COLO668 (cell line): ENCODE measurements at regions not wholly inside any gene's neighbourhood (a gene's known extent, or its start where the extent isn't known, plus 50 kb on each side); places are given as distances from the start of the nearest gene placed in this dataset.
A peak's percentile ranks its signal among the peaks of the same experiment; 100 is the strongest.
"Not testable (repeated sequence)": the region's sequence is repeated elsewhere in the genome, so short reads cannot be mapped to it uniquely, and the experiment has no call there.

Experiments
- DNase-seq: peaks from one replicate; lab custom pipeline; 2025; ENCODE audit not compliant: unreplicated experiment; lab: John Stamatoyannopoulos, UW

DNA sequence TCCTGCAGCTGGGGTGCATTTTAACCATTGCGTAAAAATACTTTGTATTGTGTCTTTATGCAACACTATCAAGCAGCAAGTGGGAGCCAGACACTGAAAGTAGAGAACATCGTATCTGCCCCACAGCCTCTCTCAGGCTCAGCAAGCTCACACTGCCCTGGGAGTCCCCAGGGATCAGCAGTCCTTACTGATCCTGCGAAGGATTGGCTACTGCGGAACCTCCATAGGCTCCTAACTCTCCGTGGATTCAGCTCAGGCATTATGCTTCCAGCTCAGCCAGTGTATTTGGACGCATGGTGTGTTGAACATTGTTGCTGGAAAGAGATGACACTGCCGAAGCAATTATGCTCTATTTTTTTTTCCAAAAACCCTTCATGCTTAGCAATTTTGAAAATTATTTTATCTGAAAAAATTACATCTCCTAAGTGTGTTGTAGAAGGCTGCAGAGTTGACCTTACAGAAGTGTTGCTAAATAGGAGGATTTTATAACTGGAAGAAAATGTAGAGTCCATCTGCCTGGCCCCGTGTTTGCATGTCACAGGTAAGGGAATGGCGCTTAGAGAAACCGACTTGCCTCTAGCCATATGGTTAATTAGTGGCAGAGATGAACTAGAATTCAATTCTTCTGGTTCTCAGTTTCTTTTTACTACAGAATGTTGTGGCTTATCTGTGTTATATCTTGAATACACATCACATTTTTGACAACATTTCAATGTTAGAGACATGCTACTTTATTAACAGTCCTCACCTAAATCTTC, 276.4 kb upstream of the COBL start:
- no peak for DNase-seq

GRCh38 chr7:51591223-51591622, 274.6 kb upstream of the COBL start:
- no peak for DNase-seq

DNA sequence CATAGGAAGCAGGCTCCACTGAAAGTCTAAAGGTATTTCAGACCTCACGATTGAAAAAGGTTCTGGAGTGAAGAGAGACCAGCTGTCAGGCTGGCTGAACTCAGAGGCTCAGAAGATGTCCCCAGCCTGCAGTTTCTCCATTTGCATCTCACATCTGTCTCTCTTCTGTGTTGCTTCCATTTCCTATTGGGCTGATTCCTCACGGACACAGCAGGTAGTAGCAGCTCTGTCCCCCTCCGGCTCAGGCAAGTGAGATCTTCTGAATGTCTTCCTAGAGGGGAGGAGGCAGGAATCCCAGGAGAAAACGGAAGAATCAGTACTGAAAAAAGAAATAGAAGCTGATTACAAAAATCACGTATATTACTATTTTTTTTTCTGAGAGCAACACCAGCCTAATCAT, 274.1 kb upstream of the COBL start:
- no peak for DNase-seq

DNA sequence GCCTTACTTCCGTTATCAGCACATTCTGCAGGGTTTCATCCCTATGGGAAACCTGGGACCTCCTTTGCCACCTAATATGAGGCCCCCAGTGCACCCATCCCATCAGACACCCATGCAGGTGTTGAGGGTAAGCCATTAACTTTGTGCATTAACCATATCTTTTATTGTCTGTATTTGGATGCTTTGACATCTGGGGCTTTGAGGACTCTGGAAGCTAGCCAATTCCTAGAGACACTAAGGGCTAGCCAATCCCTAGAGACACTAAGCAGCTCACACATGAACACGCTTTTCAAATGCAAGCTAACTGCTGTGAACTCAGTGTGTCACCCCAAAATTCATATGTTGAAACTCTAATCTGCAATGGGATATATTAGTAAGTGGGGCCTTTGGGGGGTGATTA, 272.5 kb upstream of the COBL start:
- DNase-seq: peak; percentile 66

- peak; percentile 61 for DNase-seq
These were observed 271.0 kb upstream of the COBL start for GRCh38 chr7:51587604-51588003.

- DNase-seq: no peak
These were observed 260.8 kb upstream of the COBL start for GRCh38 chr7:51577390-51577789.

DNA sequence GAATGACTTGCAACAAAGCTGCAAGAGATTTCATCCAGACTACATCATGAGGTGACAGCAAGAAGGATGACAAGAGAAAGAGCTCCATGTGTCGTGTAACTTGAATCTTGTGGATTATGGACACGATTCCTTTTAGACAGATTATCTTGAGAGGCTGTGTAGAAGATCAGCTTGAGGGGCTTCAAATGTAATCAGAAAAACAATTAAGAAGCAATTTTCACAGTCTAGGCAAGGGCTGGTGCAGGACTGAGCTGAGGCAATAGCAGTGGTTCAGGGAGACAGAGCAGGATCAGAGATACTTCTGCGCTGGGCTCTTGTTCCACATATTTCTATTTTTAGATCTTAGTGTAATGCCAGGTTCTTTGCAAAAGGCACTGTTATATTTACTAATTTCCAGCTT, 253.0 kb upstream of the COBL start:
- DNase-seq: no peak

DNA sequence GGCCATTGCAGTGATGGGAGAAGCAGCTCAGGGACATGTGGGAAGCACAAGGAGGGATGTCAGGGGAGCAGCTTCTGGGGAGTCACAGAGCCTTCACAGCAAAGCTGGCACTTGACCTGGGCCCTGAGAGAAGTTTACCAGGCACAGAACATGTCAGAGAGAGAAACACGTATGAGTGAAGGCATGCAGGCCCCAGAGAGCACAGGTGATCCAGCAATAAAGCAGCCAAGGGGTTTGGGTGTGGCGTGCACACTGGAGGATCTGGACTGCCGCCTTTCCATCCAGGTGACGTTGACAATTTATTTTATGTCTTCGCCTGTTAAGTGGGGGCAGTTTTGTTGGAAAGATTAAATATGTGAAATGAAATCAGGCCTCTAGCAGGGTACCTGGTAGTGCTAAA, 252.6 kb upstream of the COBL start:
- DNase-seq: no peak

DNA sequence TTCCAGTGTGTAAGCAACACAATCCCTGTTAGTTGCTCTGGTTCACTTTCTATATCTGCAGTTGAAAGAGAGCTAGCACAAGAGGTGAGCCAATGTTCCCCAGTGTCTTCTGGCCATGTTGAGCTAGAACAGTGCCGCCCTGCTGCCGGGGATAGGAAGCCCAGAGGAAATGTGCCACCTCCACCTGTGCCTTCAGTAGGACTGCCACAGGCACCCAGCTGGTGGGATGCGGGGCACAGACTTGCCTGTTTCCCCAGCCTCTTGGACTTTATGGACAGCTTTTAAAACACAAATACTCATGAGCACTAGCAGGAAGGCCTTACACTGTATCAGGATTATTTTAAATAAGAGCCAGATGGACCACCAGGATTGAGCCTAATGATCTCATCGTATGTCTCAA, 234.5 kb upstream of the COBL start:
- no peak for DNase-seq

- peak; percentile 48 for DNase-seq
These were observed 228.5 kb upstream of the COBL start for GRCh38 chr7:51545131-51545530.

DNA sequence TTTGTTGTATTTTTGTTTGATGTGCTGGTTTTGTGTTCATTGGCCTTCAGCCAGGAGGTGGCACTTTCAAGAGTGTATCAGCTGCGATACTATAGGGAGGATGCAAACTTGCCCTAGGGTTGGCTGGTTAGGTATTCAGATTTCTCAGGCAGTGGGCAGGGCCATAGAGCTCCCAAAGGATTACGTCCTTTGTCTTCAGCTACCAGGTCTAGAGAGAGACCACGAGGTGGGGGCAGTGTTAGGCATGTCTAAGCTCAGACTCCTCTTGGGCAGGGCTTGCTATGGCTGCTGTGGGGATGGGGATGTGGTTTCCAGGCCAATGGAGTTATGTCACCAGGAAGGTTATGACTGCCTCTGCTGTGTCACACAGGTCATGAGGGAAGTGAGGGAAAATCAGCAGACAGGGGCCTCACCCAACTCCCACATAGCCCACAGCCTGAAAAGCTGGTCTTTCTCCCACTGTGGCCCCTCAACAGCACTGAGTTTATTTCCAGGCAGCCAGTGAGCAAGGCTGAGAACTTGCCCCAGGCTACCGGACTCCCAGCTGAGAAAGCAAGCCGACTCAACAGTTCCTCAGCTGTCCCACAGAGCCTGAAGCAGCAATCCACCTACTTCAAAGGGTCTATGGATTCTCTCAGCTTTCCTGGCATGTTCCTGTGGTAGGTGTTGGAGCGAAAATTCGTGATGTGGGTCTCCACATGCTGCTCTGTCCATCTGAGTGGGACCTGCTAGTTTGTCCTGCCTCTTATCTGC, 227.4 kb upstream of the COBL start:
- DNase-seq: peak; percentile 96

DNA sequence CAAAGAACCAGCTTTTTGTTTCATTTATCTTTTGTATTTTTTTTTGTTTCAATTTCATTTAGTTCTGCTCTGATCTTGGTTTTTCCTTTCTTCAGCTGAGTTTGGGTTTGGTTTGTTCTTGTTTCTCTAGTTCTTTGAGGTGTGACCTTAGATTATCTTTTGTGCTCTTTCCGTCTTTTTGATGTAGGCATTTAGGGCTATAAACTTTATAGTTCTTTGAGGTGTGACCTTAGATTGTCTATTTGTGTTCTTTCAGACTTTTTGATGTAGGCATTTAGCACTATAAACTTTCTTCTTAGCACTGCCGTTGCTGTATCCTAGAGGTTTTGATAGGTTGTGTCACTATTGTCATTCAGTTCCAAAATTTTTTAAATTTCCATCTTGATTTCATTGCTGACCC, 224.3 kb upstream of the COBL start:
- not testable (repeated sequence) for DNase-seq

DNA sequence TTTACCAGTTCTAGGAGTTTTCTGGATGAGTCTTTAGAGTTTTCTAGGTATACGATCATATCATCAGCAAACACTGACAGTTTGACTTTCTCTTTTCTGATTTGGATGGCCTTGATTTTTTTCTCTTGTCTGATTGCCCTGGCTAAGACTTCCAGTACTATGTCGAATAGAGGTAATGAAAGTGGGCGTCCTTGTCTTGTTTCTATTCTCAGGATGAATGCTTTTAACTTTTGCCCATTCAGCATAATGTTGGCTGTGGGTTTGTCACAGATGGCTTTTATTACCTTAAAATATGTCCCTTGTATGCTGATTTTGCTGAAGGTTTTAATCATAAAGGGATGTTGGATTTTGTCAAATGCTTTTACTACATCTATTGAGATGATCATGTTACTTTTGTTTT, 223.2 kb upstream of the COBL start:
- no peak for DNase-seq

DNA sequence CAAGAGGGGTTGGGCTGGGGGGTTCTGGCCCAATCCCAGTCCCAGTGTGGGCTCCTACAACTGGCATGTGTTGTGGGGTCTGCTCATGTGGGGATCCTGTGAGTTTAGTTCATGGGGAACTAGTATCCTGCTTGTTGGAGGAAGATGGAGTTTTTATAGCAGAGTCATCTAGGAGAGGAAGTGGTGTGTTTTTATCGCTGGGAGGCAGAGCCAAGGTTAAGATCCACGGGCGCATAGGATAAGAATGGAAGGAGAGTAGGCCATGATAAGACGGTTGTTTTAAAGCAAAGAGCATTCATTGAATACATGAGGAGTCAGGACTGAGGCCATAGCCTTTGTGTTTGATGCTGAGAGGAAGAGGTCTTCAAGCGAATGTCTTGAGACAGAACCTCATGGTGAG, 211.6 kb upstream of the COBL start:
- no peak for DNase-seq

DNA sequence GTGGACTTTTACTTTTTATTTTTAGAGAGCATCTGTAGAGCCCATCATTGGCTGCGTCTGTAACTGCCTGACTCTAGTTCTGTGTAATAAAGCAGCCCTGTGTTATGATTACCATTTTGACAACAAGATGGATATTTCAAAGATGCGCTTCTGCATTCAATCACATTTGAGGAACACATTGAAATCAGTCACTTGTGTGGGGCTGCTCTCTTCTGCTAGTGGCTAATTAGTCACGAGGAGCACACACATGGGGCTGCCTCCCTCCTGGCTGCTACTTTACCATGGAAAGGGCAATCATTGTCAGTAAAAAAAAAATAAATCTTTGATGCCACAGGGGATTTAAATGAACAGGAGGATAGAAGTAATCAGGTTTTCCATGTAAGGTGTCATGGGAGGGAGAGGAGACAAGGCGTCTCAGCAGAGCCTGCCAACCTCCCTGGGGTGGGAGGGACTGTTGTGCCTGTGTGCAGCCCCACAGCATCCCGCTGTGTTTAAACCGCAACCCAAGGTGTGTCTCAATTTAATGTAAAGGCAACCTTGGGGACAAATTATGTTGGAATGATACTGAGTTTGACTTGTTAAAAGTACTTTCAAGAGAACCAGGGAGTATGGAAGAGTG, 205.2 kb upstream of the COBL start:
- DNase-seq: no peak

DNA sequence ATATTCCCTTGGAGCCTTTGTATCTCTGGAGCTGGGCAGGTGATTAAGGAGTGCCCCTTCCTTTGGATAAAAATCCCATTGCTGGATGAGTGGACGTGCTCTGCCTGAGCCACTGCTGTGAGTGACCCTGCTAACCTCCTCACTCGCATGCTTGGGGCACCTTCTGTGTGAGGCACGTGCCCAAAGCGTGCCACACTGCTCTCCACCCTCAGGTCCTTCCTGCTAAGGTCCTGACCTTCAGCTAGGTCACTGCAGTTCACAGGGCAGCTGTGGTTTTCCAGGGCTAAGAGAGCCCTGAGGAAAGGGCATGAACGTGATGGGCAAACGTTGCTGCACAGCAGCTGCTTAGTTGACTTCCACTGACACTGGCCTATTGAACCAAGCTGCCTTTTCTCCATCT, 204.4 kb upstream of the COBL start:
- DNase-seq: no peak

DNA sequence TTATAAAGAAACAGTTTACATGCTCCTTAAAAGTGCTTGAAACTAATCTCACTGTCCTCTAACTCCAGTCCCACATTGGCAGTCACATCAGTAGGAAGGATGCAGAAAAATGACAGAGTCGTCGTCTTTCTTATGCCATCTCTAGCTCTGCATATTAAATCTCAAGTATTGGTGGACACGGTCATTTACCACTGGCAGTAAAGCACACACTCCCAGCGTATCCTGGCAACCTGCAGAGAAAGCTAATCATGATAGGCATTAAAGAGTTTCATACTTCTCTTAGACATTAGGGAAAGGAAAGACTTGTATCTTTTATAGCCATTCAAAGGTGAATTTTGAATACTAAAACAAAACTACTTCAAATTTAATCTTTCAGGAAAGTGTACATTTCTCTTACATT, 202.0 kb upstream of the COBL start:
- no peak for DNase-seq

GRCh38 chr7:51517187-51517586, 200.6 kb upstream of the COBL start:
- DNase-seq: no peak

DNA sequence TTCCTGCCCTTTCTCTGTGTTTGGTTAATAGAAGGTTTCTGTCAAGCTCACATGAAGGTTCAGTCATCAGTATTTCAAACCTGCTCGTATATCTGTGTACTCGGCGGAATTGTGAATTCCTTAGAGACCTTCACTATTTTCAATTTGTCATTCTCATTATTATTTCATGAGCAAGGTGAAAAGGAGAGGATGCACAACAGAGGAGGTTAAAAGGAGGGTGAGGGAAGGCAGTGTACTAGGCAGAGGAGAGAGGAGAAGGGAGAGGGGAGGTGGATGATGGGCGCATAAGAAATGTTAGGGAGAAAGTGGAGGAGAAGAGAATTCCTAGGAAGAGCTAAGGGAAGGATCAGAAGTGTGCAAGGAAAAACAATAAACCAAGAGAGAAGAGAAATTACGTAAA, 185.0 kb upstream of the COBL start:
- no peak for DNase-seq

DNA sequence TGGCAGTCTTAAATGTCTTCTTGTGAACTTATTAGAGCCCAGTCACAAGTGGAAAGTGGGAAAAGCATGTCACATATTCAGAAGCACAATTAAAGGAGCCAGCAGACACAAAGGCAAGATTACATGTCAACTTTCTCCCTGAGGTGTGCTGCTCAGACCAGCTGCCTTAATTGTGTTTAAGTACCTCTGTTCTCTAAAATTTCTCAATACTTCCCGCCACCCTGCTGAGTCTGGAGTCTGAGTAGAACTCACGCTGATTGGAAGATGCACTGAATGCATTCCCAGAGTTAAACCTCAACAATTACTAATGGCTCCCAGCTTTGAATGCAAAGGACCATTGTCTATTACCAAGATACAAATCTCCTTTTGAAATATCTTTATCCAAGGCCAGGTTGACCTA, 166.4 kb upstream of the COBL start:
- no peak for DNase-seq

DNA sequence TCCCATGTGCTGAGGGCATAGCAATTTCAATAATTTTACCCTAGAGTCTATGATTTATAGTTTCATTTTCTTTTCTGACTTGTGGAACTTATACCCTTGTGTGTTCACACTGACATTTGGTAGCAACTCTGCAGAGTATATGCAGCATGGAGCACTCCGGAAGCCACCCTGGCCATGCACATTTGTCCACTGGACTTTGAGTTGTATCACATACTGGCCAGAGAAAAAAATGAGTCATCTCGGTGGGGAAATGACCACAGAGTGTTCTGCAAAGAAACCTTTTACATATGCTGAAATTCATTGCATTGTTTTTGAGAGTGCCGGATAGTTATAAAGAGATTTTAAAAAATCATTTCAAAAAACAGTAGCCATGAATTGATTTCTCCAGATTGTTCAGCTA, 164.8 kb upstream of the COBL start:
- no peak for DNase-seq

DNA sequence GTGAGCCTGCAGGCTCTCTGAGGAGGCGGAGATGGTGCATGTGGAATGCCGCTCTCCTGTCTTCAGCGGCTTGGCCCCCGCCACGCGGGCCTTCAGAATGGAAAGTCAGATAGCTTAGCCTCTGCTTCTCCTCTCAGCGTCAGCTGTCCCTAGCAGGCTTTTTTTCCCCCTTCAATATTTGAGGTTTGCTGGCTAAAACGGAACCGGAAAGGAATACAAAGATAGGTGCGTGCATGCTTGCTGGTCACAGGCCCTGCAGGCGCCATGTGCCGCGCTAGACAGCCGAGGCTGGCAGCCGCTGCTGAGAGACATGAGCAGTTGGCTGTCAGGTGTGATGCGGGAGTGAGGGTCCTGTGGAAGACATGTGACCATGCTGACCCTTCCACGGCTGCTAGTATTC, 161.2 kb upstream of the COBL start:
- no peak for DNase-seq
